GM23338 (cell line): ENCODE measurements at regions not wholly inside any gene's neighbourhood (a gene's known extent, or its start where the extent isn't known, plus 50 kb on each side); places are given as distances from the start of the nearest gene placed in this dataset.

Experiments
- ATAC-seq: fragments of 200-7000 bp; cut with Tn5 transposase; 3 replicates; pipeline ENCODE4 v1.9.1; 2020
- DNase-seq: peaks from one replicate; pipeline ENCODE4 v3.0.0-alpha.2; 2015; ENCODE audit warnings: low spot score
- H2AFZ ChIP-seq: fragments of 200-600 bp; sonication (generic); 2 replicates; pipeline ENCODE4 v1.8.0; 2016; ENCODE audit warnings: antibody characterized with exemption, mild to moderate bottlenecking, moderate library complexity
- H3F3A ChIP-seq: fragments of 200-600 bp; sonication (generic); replicated peaks from 2 replicates; pipeline ENCODE4 v1.8.0; 2017; ENCODE audit warnings: antibody characterized with exemption, mixed run types, low read depth
- H3K27ac ChIP-seq: fragments of 200-600 bp; sonication (generic); 2 replicates; pipeline ENCODE4 v1.6.1; 2016; ENCODE audit warnings: low read depth
- H3K27me3 ChIP-seq: fragments of 200-600 bp; sonication (generic); 2 replicates; pipeline ENCODE4 v1.8.0; 2016; ENCODE audit warnings: mild to moderate bottlenecking, mixed run types, moderate library complexity; ENCODE audit not compliant: insufficient read depth
- H3K36me3 ChIP-seq: fragments of 200-600 bp; sonication (generic); 2 replicates; pipeline ENCODE4 v1.8.0; 2016; ENCODE audit warnings: mild to moderate bottlenecking; ENCODE audit not compliant: insufficient read depth
- H3K4me1 ChIP-seq: fragments of 200-600 bp; sonication (generic); 2 replicates; pipeline ENCODE4 v1.8.0; 2016; ENCODE audit warnings: mild to moderate bottlenecking, moderate library complexity; ENCODE audit not compliant: insufficient read depth
- H3K4me2 ChIP-seq: fragments of 200-600 bp; sonication (generic); 2 replicates; pipeline ENCODE4 v1.7.1; 2017; ENCODE audit warnings: mixed run types
- H3K4me3 ChIP-seq: fragments of 200-600 bp; sonication (generic); 2 replicates; pipeline ENCODE4 v1.6.1; 2016; ENCODE audit warnings: mixed run types
- H3K79me2 ChIP-seq: fragments of 200-600 bp; sonication (generic); replicated peaks from 2 replicates; pipeline ENCODE4 v1.8.0; 2017; ENCODE audit warnings: mild to moderate bottlenecking; ENCODE audit not compliant: insufficient read depth
- H3K9me2 ChIP-seq: fragments of 200-600 bp; sonication (generic); 2 replicates; pipeline ENCODE4 v1.8.0; 2017; ENCODE audit not compliant: insufficient read depth
- H4K20me1 ChIP-seq: fragments of 200-600 bp; sonication (generic); replicated peaks from 2 replicates; pipeline ENCODE4 v1.8.0; 2017; ENCODE audit warnings: mild to moderate bottlenecking; ENCODE audit not compliant: insufficient read depth
- H3K27ac Mint-ChIP-seq: 2 replicates; pipeline ENCODE4 v1.8.0; 2020; ENCODE audit warnings: inconsistent platforms, mild to moderate bottlenecking, moderate library complexity, mixed read lengths
- H3K27me3 Mint-ChIP-seq: 3 replicates; pipeline ENCODE4 v1.8.0; 2022; ENCODE audit warnings: low read depth, mild to moderate bottlenecking, moderate library complexity, mixed read lengths, inconsistent platforms; ENCODE audit not compliant: insufficient read depth, poor library complexity
- H3K36me3 Mint-ChIP-seq: 3 replicates; pipeline ENCODE4 v1.8.0; 2021; ENCODE audit warnings: low read depth, mild to moderate bottlenecking, inconsistent platforms, moderate library complexity, mixed read lengths
- H3K4me1 Mint-ChIP-seq: 3 replicates; pipeline ENCODE4 v1.8.0; 2020; ENCODE audit warnings: mild to moderate bottlenecking, inconsistent platforms, mixed read lengths
- H3K4me3 Mint-ChIP-seq: 3 replicates; pipeline ENCODE4 v1.8.0; 2021; ENCODE audit warnings: moderate library complexity, mild to moderate bottlenecking, inconsistent platforms, mixed read lengths
- H3K9me3 Mint-ChIP-seq: 3 replicates; pipeline ENCODE4 v1.8.0; 2020; ENCODE audit warnings: moderate library complexity, mild to moderate bottlenecking, inconsistent platforms, mixed read lengths
- CTCF ChIP-seq, 2 experiments: fragments of 200-600 bp in 1 of 2; sonication (generic) in 1 of 2; conservative IDR thresholded peaks; 2 replicates each; pipeline versions ENCODE4 v1.5.1 to v1.6.1; 2016 to 2017; ENCODE audit warnings: antibody characterized with exemption in 2 of 2, low read depth in 2 of 2, mild to moderate bottlenecking in 2 of 2, moderate library complexity in 1 of 2
- ETS1 ChIP-seq: IDR thresholded peaks from 2 replicates; pipeline ENCODE4 v1.6.1; 2016; ENCODE audit warnings: antibody characterized with exemption
- EZH2 ChIP-seq: fragments of 200-600 bp; sonication (generic); IDR thresholded peaks from one replicate; pipeline ENCODE4 v1.8.0; 2017; ENCODE audit warnings: antibody characterized with exemption, mild to moderate bottlenecking, low read depth; ENCODE audit not compliant: unreplicated experiment
- EZH2phosphoT487 ChIP-seq: fragments of 200-600 bp; sonication (generic); IDR thresholded peaks from one replicate; pipeline ENCODE4 v1.8.1; 2018; ENCODE audit warnings: antibody characterized with exemption; ENCODE audit not compliant: unreplicated experiment
- JUNB ChIP-seq: IDR thresholded peaks from one replicate; pipeline ENCODE4 v1.6.1; 2016; ENCODE audit warnings: antibody characterized with exemption; ENCODE audit not compliant: unreplicated experiment
- NANOG ChIP-seq: IDR thresholded peaks from 2 replicates; pipeline ENCODE4 v1.6.1; 2016; ENCODE audit warnings: antibody characterized with exemption, borderline replicate concordance
- POLR2AphosphoS5 ChIP-seq: IDR thresholded peaks from 2 replicates; pipeline ENCODE4 v1.6.1; 2016; ENCODE audit warnings: antibody characterized with exemption, low read depth
- STAT1 ChIP-seq: IDR thresholded peaks from one replicate; pipeline ENCODE4 v1.6.1; 2016; ENCODE audit warnings: antibody characterized with exemption; ENCODE audit not compliant: unreplicated experiment
- ZNF114 ChIP-seq: fragments of 250-450 bp; sonication (Bioruptor Pico); IDR thresholded peaks from 2 replicates; pipeline ENCODE4 v1.5.0; 2020; ENCODE audit warnings: mild to moderate bottlenecking, moderate library complexity
- ZNF331 ChIP-seq: fragments of 250-450 bp; sonication (Bioruptor Pico); IDR thresholded peaks from 2 replicates; pipeline ENCODE4 v1.5.0; 2020; ENCODE audit warnings: low read depth, mild to moderate bottlenecking, moderate library complexity
- ZNF462 ChIP-seq: fragments of 250-450 bp; sonication (Bioruptor Pico); IDR thresholded peaks from 2 replicates; pipeline ENCODE4 v1.5.0; 2020; ENCODE audit warnings: mild to moderate bottlenecking, moderate library complexity

GRCh38 chrX:39299615-39300014, 498.4 kb downstream of the MID1IP1 start (continued):
- TF ChIP-seq ZNF462 (CRISPR knock-in tag): no peak
- no peak for TF ChIP-seq ZNF331 (CRISPR knock-in tag)
- no peak for TF ChIP-seq ZNF114 (CRISPR knock-in tag)
- TF ChIP-seq EZH2phosphoT487: no peak
- TF ChIP-seq STAT1: no peak

- Histone ChIP-seq H3K27me3 (no peaks in the 10 kb centered on the region), H2AFZ (no peak overlapping the region), H3F3A (no peaks in the 10 kb centered on the region), H4K20me1 (no peaks in the 10 kb centered on the region), H3K36me3 (no peaks in the 10 kb centered on the region), H3K4me1 (no peaks in the 10 kb centered on the region), H3K79me2 (no peaks in the 10 kb centered on the region), H3K27ac (no peak overlapping the region), H3K9me2 (no peaks in the 10 kb centered on the region), H3K4me3 (no peak overlapping the region), H3K4me2 (no peak overlapping the region)
- ATAC-seq: no peak
- peaks cover 29% of the 10 kb centered on the region; the same call in 2 of the 3 replicates for H3K9me3 Mint-ChIP-seq
- TF ChIP-seq POLR2AphosphoS5 (no peak), ETS1 (no peak), CTCF (conservative IDR thresholded peaks at IDR 0.05; ENCODE audit: low read depth in 2 of 2) (no peak), EZH2 (no peak), JUNB (no peak), ZNF331 (CRISPR knock-in tag) (no peak), ZNF114 (CRISPR knock-in tag) (no peak), NANOG (no peak)
- H3K4me3 Mint-ChIP-seq: no peak overlapping the region
- no peaks in the 10 kb centered on the region for H3K27me3 Mint-ChIP-seq
- no peaks in the 10 kb centered on the region for H3K36me3 Mint-ChIP-seq
- H3K4me1 Mint-ChIP-seq: no peaks in the 10 kb centered on the region
- H3K27ac Mint-ChIP-seq: no peak overlapping the region
- DNase-seq: no peak
Observed at GRCh38 chrX:39301036-39301435, 499.8 kb downstream of the MID1IP1 start.
